ENCODE measurements at regions not wholly inside any gene's neighbourhood (a gene's known extent, or its start where the extent isn't known, plus 50 kb on each side); places are given as distances from the start of the nearest gene placed in this dataset.
"Not testable (repeated sequence)": the region's sequence is repeated elsewhere in the genome, so short reads cannot be mapped to it uniquely, and the experiment has no call there.

- H3K79me2 ChIP-seq (replicated peaks; ENCODE audit: insufficient read depth, low read length): no peaks in the 10 kb centered on the region
- no peaks in the 10 kb centered on the region for H3F3A ChIP-seq (ENCODE audit: insufficient read depth, low read length, poor library complexity, severe bottlenecking)
- no peak overlapping the region for H3K9ac ChIP-seq (ENCODE audit: low read length)
- H4K20me1 ChIP-seq (ENCODE audit: insufficient read depth): no peaks in the 10 kb centered on the region
- no peaks in the 10 kb centered on the region for H3K27me3 ChIP-seq (ENCODE audit: insufficient read depth, low read depth, low read length)
- no peaks in the 10 kb centered on the region for H3K36me3 ChIP-seq (ENCODE audit: insufficient read depth, low read length)
- TF ChIP-seq EZH2 (IDR thresholded peaks at IDR 0.05; ENCODE audit: borderline replicate concordance, insufficient read depth, low read length, poor library complexity, severe bottlenecking) (no peak), SMC3 (conservative IDR thresholded peaks at IDR 0.05; ENCODE audit: poor library complexity) (no peak), EP300 (conservative IDR thresholded peaks at IDR 0.05; ENCODE audit: poor library complexity, severe bottlenecking) (no peak), POLR2AphosphoS5 (IDR thresholded peaks at IDR 0.05) (no peak), CTCF (IDR thresholded peaks at IDR 0.05; ENCODE audit: poor library complexity, severe bottlenecking) (no peak), RAD21 (conservative IDR thresholded peaks at IDR 0.05) (no peak)
- H3K4me3 ChIP-seq (ENCODE audit: low read length): no peak overlapping the region
- no peak overlapping the region for H2AFZ ChIP-seq (ENCODE audit: low read depth, low read length)
- no peak overlapping the region for H3K27ac ChIP-seq (ENCODE audit: low read length)
- H3K9me3 ChIP-seq (ENCODE audit: low read length): no peaks in the 10 kb centered on the region
- H3K9me2 ChIP-seq (ENCODE audit: insufficient read depth, low read length): no peaks in the 10 kb centered on the region
- H3K4me2 ChIP-seq (ENCODE audit: low read length): no peak overlapping the region
These were observed 109.1 kb upstream of the BCHE start for GRCh38 chr3:165946360-165946759.

DNA sequence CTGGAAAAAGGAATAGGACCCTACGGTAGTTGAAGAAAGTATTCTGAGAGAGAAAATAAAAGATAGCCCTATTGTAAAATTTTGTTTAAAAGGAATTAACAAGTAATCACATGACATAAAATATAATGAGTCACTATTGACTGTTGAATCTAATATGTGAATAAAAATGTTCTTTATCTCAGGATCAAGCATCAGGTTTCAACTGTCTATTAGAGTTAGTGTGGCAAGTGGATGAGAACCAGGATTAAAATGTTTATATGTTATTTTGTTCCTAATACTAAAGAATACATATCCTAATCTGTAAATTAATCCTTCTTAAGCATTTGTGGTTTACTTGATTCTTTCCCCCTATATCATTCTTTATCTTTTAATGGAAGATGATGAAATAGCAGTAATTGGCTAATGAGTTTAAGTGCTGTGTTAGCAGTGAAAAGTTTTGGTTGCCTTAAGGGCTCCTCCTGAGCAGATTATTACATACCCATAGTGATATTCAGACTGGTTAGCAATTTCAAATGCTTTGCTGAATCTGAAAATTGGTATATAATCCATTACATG is 101.8 kb upstream of the BCHE start:
- Histone ChIP-seq H3K4me2 (ENCODE audit: low read length) (no peak overlapping the region), H3K4me3 (ENCODE audit: low read length) (no peak overlapping the region), H3F3A (ENCODE audit: insufficient read depth, low read length, poor library complexity, severe bottlenecking) (no peaks in the 10 kb centered on the region), H3K9ac (ENCODE audit: low read length) (no peak overlapping the region), H3K27me3 (ENCODE audit: insufficient read depth, low read depth, low read length) (no peaks in the 10 kb centered on the region), H2AFZ (ENCODE audit: low read depth, low read length) (no peak overlapping the region), H3K9me2 (ENCODE audit: insufficient read depth, low read length) (no peaks in the 10 kb centered on the region), H3K36me3 (ENCODE audit: insufficient read depth, low read length) (no peaks in the 10 kb centered on the region), H3K9me3 (ENCODE audit: low read length) (no peaks in the 10 kb centered on the region), H3K27ac (ENCODE audit: low read length) (no peak overlapping the region), H4K20me1 (ENCODE audit: insufficient read depth) (no peaks in the 10 kb centered on the region), H3K79me2 (replicated peaks; ENCODE audit: insufficient read depth, low read length) (no peaks in the 10 kb centered on the region)
- no peak for TF ChIP-seq MXI1 (conservative IDR thresholded peaks at IDR 0.05; ENCODE audit: poor library complexity, severe bottlenecking)
- TF ChIP-seq TAF1 (IDR thresholded peaks at IDR 0.05; ENCODE audit: low read depth): no peak
- TF ChIP-seq POLR2AphosphoS5 (IDR thresholded peaks at IDR 0.05): no peak
- TF ChIP-seq REST (IDR thresholded peaks at IDR 0.05; ENCODE audit: borderline replicate concordance): no peak
- TF ChIP-seq SMC3 (conservative IDR thresholded peaks at IDR 0.05; ENCODE audit: poor library complexity): no peak
- no peak for TF ChIP-seq RAD21 (conservative IDR thresholded peaks at IDR 0.05)

GRCh38 chr3:165936081-165936480 is 98.9 kb upstream of the BCHE start:
- not testable (repeated sequence) for H3K36me3 ChIP-seq (ENCODE audit: insufficient read depth, low read length); H4K20me1 ChIP-seq (ENCODE audit: insufficient read depth); H3K9ac ChIP-seq (ENCODE audit: low read length); H3K27me3 ChIP-seq (ENCODE audit: insufficient read depth, low read depth, low read length); H3K9me3 ChIP-seq (ENCODE audit: low read length); H2AFZ ChIP-seq (ENCODE audit: low read depth, low read length); H3K9me2 ChIP-seq (ENCODE audit: insufficient read depth, low read length); H3F3A ChIP-seq (ENCODE audit: insufficient read depth, low read length, poor library complexity, severe bottlenecking); H3K4me3 ChIP-seq (ENCODE audit: low read length); H3K79me2 ChIP-seq (replicated peaks; ENCODE audit: insufficient read depth, low read length); H3K27ac ChIP-seq (ENCODE audit: low read length); H3K4me2 ChIP-seq (ENCODE audit: low read length)

- not testable (repeated sequence) for H3K4me3 ChIP-seq (ENCODE audit: low read length); H3K27me3 ChIP-seq (ENCODE audit: insufficient read depth, low read depth, low read length); H3F3A ChIP-seq (ENCODE audit: insufficient read depth, low read length, poor library complexity, severe bottlenecking); H3K79me2 ChIP-seq (replicated peaks; ENCODE audit: insufficient read depth, low read length); H4K20me1 ChIP-seq (ENCODE audit: insufficient read depth); H3K9ac ChIP-seq (ENCODE audit: low read length); H2AFZ ChIP-seq (ENCODE audit: low read depth, low read length); H3K9me3 ChIP-seq (ENCODE audit: low read length); H3K4me2 ChIP-seq (ENCODE audit: low read length); H3K9me2 ChIP-seq (ENCODE audit: insufficient read depth, low read length); H3K27ac ChIP-seq (ENCODE audit: low read length); H3K36me3 ChIP-seq (ENCODE audit: insufficient read depth, low read length)
These were observed 87.1 kb upstream of the BCHE start for GRCh38 chr3:165924301-165924791.

Data from neural cell (in vitro differentiated cells).